NCI-H345 treated with DMSO at 0.1 percent for 48 hours (cell line): ENCODE measurements at regions not wholly inside any gene's neighbourhood (a gene's known extent, or its start where the extent isn't known, plus 50 kb on each side); places are given as distances from the start of the nearest gene placed in this dataset.

Experiments used
- DNase-seq: peaks from one replicate; lab custom pipeline; 2025; ENCODE audit not compliant: unreplicated experiment; lab: John Stamatoyannopoulos, UW

DNA sequence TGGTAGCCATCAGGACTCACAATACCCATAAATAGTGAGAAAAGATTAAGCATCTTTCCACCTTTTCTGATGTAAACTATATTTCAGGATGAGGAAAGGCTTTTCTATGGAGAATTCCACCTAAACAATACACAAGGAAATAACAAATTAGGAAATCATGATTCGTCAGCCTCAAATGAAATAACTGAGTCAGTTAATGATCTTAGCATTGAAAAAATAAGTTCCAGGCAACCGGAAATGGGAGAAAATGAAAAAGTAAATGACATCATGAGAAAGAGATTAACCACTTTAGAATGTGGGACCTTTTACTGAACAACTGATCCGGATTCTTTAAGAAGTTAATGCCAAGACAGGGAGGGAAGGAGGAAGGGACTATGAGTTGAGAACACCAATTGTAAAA is 742.3 kb downstream of the TNS3 start:
- DNase-seq: no peak

- no peak for DNase-seq
Measured at GRCh38 chr7:46838463-46838862, 743.4 kb downstream of the TNS3 start.

DNA sequence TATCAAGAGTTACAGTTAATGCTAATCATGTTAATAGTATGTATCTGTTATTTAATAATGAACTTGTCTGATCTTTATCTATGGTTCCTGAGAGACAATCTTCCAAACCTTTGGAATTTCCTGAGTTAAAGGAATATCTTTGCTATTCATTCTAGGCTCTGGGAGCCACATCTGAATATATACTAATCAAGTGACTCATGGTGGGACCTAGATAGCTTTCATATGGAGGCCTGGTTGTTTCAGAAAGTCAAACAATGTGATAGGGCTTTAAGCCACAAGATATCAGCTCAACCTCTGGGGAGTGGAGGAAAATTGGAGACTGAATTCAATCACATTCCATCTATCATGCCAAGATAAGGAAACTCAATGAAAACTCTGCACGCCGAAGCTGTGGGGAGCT is 746.4 kb downstream of the TNS3 start:
- DNase-seq: no peak

DNA sequence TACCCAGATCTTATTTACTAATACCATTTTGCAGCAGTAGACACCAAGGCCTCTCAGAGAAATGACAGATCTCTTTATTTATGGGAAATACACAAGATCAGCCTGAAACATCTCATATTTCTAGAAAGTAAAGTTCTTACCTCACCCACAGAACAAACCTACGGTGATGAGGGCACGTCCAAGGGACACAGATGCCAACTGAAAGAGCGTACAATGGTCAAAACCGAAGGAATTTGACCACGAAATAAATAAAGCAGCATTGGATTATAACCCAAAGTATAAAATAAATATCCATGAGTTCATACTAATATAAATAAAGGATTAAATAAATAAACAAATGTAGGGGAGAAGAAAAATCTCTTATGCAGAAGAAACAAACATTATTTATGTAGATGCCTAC is 747.0 kb downstream of the TNS3 start:
- no peak for DNase-seq

GRCh38 chr7:46833197-46833596 is 748.7 kb downstream of the TNS3 start:
- no peak for DNase-seq

DNA sequence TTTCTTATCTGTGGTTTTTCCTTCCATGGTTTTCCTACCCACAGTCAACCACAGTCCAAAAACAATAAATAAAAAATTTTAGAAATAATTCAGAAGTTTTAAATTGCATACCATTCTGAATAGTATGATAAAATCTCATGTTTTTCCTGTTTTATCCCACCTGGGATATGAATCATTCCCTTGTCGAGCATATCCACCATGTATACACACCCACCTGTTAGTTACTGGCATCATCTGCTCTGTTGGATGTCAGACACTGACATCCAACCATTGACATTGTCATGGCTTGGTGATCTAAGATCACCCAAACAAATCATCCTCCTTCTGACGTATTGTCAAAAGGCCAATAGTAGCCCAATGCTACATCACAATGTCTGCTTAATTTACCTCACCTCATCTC is 749.8 kb downstream of the TNS3 start:
- no peak for DNase-seq

DNA sequence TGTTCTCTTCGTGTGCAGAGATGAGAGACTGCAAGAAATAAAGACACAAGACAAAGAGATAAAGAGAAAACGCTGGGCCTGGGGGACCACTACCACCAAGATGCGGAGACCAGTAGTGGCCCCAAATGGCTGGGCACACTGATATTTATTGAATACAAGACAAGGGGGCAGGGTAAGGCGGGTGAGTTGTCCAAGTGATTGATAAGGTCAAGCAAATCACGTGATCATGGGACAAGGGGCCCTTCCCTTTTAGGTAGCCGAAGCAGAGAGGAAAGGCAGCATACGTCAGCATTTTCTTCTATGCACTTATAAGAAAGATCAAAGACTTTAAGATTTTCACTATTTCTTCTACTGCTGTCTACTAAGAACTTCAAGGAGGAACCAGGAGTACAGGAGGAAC is 762.1 kb downstream of the TNS3 start:
- no peak for DNase-seq

GRCh38 chr7:46814516-46815250 is 767.2 kb downstream of the TNS3 start:
- DNase-seq: no peak

GRCh38 chr7:46812101-46812675 is 769.7 kb downstream of the TNS3 start:
- no peak for DNase-seq

DNA sequence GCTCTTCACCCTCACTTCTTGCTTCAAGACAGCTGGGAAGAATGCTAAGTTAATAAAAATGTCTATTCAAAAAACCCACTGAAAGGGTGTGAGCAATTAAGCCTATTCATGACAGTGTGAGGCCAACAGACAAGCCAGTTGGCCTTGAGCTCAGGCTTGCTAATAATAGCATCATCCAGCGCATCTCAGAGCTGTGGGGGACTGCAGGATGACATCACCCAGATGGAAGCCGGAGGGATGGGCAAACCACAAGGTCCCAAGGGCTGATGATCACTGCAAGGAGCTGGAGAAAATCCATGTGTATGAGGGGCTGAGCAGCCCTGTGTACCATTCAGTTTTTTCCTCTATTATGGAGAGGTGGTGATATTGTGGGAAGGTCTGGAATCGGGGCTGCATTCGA is 770.4 kb downstream of the TNS3 start:
- no peak for DNase-seq

DNA sequence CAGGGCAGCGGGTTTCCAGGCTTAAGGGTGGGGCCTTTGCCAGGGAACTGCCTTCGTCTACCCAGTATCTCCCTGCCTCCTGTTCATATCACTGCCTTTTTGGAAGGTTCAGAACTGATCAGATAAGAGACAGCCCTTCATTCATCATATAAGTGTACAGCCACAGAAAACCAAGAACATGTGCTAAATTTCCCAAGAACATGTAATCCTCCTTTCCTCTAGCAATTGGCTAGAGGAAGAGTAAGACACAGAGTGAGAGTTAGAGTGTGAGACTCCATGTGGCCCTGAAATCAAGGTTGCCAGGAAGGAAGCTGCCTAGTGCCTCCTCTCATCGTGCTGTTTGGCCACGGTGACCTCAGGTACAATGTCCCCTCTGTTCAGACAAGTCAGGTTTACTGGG is 770.9 kb downstream of the TNS3 start:
- no peak for DNase-seq

DNA sequence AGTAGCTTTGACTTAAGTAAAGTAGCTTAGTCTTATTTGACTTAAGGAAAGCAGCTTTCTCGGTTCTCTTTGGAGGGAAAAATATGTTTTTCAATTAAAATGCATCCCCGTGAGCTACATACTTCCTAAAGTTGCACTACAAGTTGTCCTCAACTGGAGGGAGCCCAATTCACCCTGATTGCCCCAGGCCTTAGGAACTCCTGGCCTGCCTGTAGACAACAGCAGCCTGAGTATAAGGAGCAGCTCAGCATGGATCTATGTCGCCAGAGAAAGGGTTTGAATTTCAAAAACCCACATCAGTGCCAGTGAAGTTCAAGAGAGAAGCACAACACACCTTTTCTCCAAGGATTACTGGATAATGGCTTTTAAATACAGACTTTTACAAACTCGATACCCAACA is 772.0 kb downstream of the TNS3 start:
- DNase-seq: no peak

GRCh38 chr7:46806856-46807255 is 775.1 kb downstream of the TNS3 start:
- DNase-seq: no peak

- DNase-seq: no peak
Measured at GRCh38 chr7:46802479-46802878, 779.4 kb downstream of the TNS3 start.

GRCh38 chr7:46791188-46791587 is 790.7 kb downstream of the TNS3 start:
- no peak for DNase-seq

DNA sequence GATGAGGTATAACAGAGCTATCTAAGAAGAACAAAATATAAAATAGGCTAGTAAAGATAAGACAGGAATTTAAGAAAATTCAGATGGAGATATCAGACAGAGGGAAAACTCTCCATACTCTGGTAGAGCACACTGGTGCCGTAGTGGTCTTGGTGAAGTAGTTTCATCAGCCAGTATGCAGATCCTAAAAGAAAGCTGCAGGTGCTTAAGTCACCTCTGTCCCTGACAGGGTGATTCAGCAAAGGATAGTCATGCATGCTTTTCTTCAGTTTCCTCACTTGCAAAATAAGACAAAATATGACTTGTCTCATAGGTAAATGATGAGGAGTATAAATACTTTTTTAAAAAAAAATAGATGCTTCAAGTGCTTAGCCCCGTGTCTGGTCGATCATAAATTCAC is 794.9 kb downstream of the TNS3 start:
- no peak for DNase-seq

GRCh38 chr7:46786221-46786954 is 795.5 kb downstream of the TNS3 start:
- DNase-seq: no peak

- no peak for DNase-seq
Measured at GRCh38 chr7:46784732-46785131, 797.2 kb downstream of the TNS3 start.

GRCh38 chr7:46781901-46782439 is 799.9 kb downstream of the TNS3 start:
- no peak for DNase-seq

GRCh38 chr7:46776790-46777189 is 805.1 kb downstream of the TNS3 start:
- DNase-seq: no peak

DNA sequence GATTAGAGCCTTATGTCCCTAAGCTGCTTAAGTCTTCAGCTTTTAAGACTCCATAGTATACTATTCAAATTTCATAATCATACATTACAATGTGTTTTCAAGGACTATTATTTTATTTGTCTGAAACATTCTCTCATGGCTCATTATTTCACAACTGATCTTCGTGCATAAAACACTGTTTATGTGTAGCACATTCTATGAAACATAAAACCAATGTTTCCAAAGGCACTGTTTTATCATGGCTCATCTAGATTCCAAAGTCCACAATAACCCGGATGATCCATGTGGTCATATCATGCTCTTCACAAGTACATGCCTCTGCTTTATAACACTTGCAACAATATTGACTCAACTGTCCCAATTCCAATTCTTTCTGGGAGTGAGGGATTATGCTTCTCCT is 806.1 kb downstream of the TNS3 start:
- DNase-seq: no peak

DNA sequence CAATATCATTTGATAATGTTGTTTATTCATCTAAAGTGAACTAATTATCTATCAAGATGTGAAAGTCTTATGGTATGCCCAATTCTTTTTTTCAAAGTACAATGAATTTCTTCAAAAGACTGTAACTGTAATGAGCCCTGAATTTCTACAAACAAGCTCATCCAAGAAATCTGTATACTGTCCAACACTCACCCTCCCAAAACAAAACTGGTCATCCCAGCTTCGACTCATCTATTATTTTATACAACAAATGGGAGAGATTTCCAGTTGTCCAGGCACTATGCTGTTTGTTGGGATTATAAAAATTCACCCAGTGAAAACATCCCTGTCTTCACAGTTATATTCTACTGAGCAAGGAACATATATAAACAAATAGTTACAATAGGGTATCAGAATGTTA is 806.9 kb downstream of the TNS3 start:
- no peak for DNase-seq
